ENCODE measurements at regions not wholly inside any gene's neighbourhood (a gene's known extent, or its start where the extent isn't known, plus 50 kb on each side); places are given as distances from the start of the nearest gene placed in this dataset.

- no peak for DNase-seq (ENCODE audit: low read depth)
- no peak for TF ChIP-seq MAX (IDR thresholded peaks at IDR 0.05; ENCODE audit: low read depth, low read length)
- no peak for TF ChIP-seq MYC (IDR thresholded peaks at IDR 0.05; ENCODE audit: low read depth, low read length)
- TF ChIP-seq POLR2A (IDR thresholded peaks at IDR 0.05; ENCODE audit: extremely low read depth, insufficient read length), result no peak
- no peak for TF ChIP-seq CTCF (IDR thresholded peaks at IDR 0.05; ENCODE audit: low read depth, low read length)
- no peak overlapping the region for H3K4me3 ChIP-seq (ENCODE audit: low read depth, low read length)
Observed at GRCh38 chr10:4775808-4776207, 50.2 kb upstream of the AKR1E2 start.

- DNase-seq (ENCODE audit: low read depth), result no peak
- H3K4me3 ChIP-seq (ENCODE audit: low read depth, low read length), result no peak overlapping the region
- TF ChIP-seq CTCF (IDR thresholded peaks at IDR 0.05; ENCODE audit: low read depth, low read length) (no peak), POLR2A (IDR thresholded peaks at IDR 0.05; ENCODE audit: extremely low read depth, insufficient read length) (no peak), MYC (IDR thresholded peaks at IDR 0.05; ENCODE audit: low read depth, low read length) (no peak), MAX (IDR thresholded peaks at IDR 0.05; ENCODE audit: low read depth, low read length) (no peak)
Observed at GRCh38 chr10:4772202-4772570, 53.8 kb upstream of the AKR1E2 start.

- no peak for TF ChIP-seq CTCF (IDR thresholded peaks at IDR 0.05; ENCODE audit: low read depth, low read length)
- no peak overlapping the region for H3K4me3 ChIP-seq (ENCODE audit: low read depth, low read length)
- no peak for DNase-seq (ENCODE audit: low read depth)
Observed at GRCh38 chr10:4771554-4772201, 54.3 kb upstream of the AKR1E2 start.

GRCh38 chr10:4770801-4771553, 55.0 kb upstream of the AKR1E2 start:
- TF ChIP-seq POLR2A (IDR thresholded peaks at IDR 0.05; ENCODE audit: extremely low read depth, insufficient read length), result no peak
- TF ChIP-seq CTCF (IDR thresholded peaks at IDR 0.05; ENCODE audit: low read depth, low read length), result no peak
- TF ChIP-seq MYC (IDR thresholded peaks at IDR 0.05; ENCODE audit: low read depth, low read length), result no peak
- TF ChIP-seq MAX (IDR thresholded peaks at IDR 0.05; ENCODE audit: low read depth, low read length), result no peak
- no peak overlapping the region for H3K4me3 ChIP-seq (ENCODE audit: low read depth, low read length)
- peak; percentile 27 for DNase-seq (ENCODE audit: low read depth)

- no peak overlapping the region for H3K4me3 ChIP-seq (ENCODE audit: low read depth, low read length)
- TF ChIP-seq MYC (IDR thresholded peaks at IDR 0.05; ENCODE audit: low read depth, low read length) (no peak), CTCF (IDR thresholded peaks at IDR 0.05; ENCODE audit: low read depth, low read length) (no peak), POLR2A (IDR thresholded peaks at IDR 0.05; ENCODE audit: extremely low read depth, insufficient read length) (no peak), MAX (IDR thresholded peaks at IDR 0.05; ENCODE audit: low read depth, low read length) (no peak)
- DNase-seq (ENCODE audit: low read depth), result no peak
Observed at GRCh38 chr10:4768416-4768815, 57.6 kb upstream of the AKR1E2 start.

All from NB4 (cell line).